ENCODE measurements at regions not wholly inside any gene's neighbourhood (a gene's known extent, or its start where the extent isn't known, plus 50 kb on each side); places are given as distances from the start of the nearest gene placed in this dataset.

DNA sequence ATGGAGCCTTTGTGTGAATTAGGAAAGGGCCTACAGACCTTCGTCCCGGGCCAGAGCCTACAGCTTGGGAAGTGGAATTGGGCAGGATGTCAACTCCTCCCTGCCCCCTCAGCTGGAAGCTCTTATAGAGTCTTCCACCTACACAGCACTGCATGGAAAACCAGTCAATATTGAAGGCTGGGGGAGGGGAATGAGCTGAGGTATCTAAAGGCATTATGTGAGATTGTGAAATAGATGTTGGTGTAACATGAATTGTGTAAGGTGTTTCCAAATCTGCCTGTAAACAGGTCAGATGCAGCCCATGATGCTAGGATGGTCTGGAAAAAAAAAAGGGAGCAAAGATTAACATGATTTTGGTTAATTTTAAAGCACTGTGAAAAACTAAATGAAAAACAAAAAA lies 433.5 kb upstream of the POU3F3 start:
- H4K20me1 ChIP-seq (ENCODE audit: control insufficient read depth, insufficient read depth, insufficient read length), result no peaks in the 10 kb centered on the region
- no peak overlapping the region for H3K23ac ChIP-seq (ENCODE audit: insufficient read length, low read depth, low read length)
- no peak for DNase-seq
- H3K4ac ChIP-seq (ENCODE audit: low read depth, low read length), result no peak overlapping the region
- H3K79me2 ChIP-seq (ENCODE audit: insufficient read depth, low read length), result no peaks in the 10 kb centered on the region
- H3K27ac ChIP-seq (ENCODE audit: insufficient read length, low read depth, low read length), result no peak overlapping the region
- no peak overlapping the region for H3K18ac ChIP-seq (ENCODE audit: insufficient read length, low read depth, low read length)
- no peak overlapping the region for H2AK5ac ChIP-seq (ENCODE audit: insufficient read length, low read length)
- no peak overlapping the region for H3K9ac ChIP-seq (ENCODE audit: extremely low read depth, insufficient read length, low read length)
- H2BK120ac ChIP-seq (ENCODE audit: low read depth, low read length, poor library complexity, severe bottlenecking), result no peak overlapping the region
- no peak overlapping the region for H3K56ac ChIP-seq (ENCODE audit: insufficient read length, low read depth, low read length)
- Mint-ChIP-seq H3K36me3 (ENCODE audit: insufficient read depth in 1 of 3, low read depth in 3 of 3) (no peaks in the 10 kb centered on the region), H3K27me3 (ENCODE audit: low read depth) (no peaks in the 10 kb centered on the region), H3K4me3 (no peak overlapping the region), H3K4me1 (peaks cover 18 to 19% of the 10 kb centered on the region in 2 experiments), H3K27ac (peak overlapping the region in 1 of 3 experiments; percentile 40; a peak in 1 of 7 replicates), H3K9me3 (no peaks in the 10 kb centered on the region)
- TF ChIP-seq, protein P1, sequence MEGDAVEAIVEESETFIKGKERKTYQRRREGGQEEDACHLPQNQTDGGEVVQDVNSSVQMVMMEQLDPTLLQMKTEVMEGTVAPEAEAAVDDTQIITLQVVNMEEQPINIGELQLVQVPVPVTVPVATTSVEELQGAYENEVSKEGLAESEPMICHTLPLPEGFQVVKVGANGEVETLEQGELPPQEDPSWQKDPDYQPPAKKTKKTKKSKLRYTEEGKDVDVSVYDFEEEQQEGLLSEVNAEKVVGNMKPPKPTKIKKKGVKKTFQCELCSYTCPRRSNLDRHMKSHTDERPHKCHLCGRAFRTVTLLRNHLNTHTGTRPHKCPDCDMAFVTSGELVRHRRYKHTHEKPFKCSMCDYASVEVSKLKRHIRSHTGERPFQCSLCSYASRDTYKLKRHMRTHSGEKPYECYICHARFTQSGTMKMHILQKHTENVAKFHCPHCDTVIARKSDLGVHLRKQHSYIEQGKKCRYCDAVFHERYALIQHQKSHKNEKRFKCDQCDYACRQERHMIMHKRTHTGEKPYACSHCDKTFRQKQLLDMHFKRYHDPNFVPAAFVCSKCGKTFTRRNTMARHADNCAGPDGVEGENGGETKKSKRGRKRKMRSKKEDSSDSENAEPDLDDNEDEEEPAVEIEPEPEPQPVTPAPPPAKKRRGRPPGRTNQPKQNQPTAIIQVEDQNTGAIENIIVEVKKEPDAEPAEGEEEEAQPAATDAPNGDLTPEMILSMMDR (conservative IDR thresholded peaks at IDR 0.05), result no peak
- H4K8ac ChIP-seq (replicated peaks; ENCODE audit: insufficient read length, low read depth, low read length), result no peak overlapping the region
- no peaks in the 10 kb centered on the region for H3K23me2 ChIP-seq (ENCODE audit: insufficient read length, low read depth, low read length, poor library complexity, severe bottlenecking)
- H2AFZ ChIP-seq (ENCODE audit: low read length), result no peak overlapping the region
- H3K4me1 ChIP-seq (ENCODE audit: insufficient read depth, low read length), result no peaks in the 10 kb centered on the region
- H3K4me2 ChIP-seq (ENCODE audit: insufficient read depth, insufficient read length, low read length), result no peak overlapping the region
- no peaks in the 10 kb centered on the region for H3K79me1 ChIP-seq (ENCODE audit: insufficient read depth, low read depth, low read length, poor library complexity, severe bottlenecking)
- no peak overlapping the region for H3K14ac ChIP-seq (ENCODE audit: insufficient read depth, low read length)
- no peak overlapping the region for H2BK15ac ChIP-seq (ENCODE audit: low read depth, low read length)
- H2BK5ac ChIP-seq (ENCODE audit: insufficient read length, low read length), result no peak overlapping the region
- no peak overlapping the region for H4K91ac ChIP-seq (ENCODE audit: insufficient read length, low read depth, low read length)
- no peak overlapping the region for H2BK20ac ChIP-seq (ENCODE audit: low read depth, low read length, poor library complexity, severe bottlenecking)
- H3K27me3 ChIP-seq (ENCODE audit: insufficient read depth, low read length), result no peaks in the 10 kb centered on the region
- no peak overlapping the region for H2BK12ac ChIP-seq (ENCODE audit: insufficient read length, low read depth, low read length)
- H4K5ac ChIP-seq (ENCODE audit: insufficient read length, low read depth, low read length), result no peak overlapping the region
- H3K9me3 ChIP-seq (ENCODE audit: control insufficient read depth, low read depth, low read length), result no peaks in the 10 kb centered on the region
- H3T11ph ChIP-seq (ENCODE audit: low read length), result no peak overlapping the region
- no CpG with 5 or more reads among the region's 2 CpGs for WGBS (ENCODE audit: extremely low coverage, insufficient read length, low lambda C conversion rate)

Data from H9 (cell line).